ENCODE measurements at regions not wholly inside any gene's neighbourhood (a gene's known extent, or its start where the extent isn't known, plus 50 kb on each side); places are given as distances from the start of the nearest gene placed in this dataset.
A peak's percentile ranks its signal among the peaks of the same experiment; 100 is the strongest.

- no peak overlapping the region for H3K27ac Mint-ChIP-seq
- H3K4me3 Mint-ChIP-seq = no peak overlapping the region
- H3K4me1 Mint-ChIP-seq (ENCODE audit: low read depth) = peaks cover 7% of the 10 kb centered on the region
- no peaks in the 10 kb centered on the region for H3K27me3 Mint-ChIP-seq (ENCODE audit: low read depth)
- H3K36me3 Mint-ChIP-seq (ENCODE audit: insufficient read depth in 2 of 2) = peaks cover 0 to 3% of the 10 kb centered on the region in 2 donors
- peaks cover 0 to 2% of the 10 kb centered on the region in 2 donors for H3K9me3 Mint-ChIP-seq
- DNase-seq (no peak), ATAC-seq (replicated peaks in 1 of 2) (no peak)
Measured at GRCh38 chr13:48600374-48601364, 53.1 kb upstream of the CYSLTR2 start.

GRCh38 chr13:48602296-48603016 is 51.3 kb upstream of the CYSLTR2 start:
- no peaks in the 10 kb centered on the region for H3K27me3 Mint-ChIP-seq (ENCODE audit: low read depth)
- peaks cover 3 to 6% of the 10 kb centered on the region in 2 donors for H3K9me3 Mint-ChIP-seq
- no peak for DNase-seq
- H3K4me1 Mint-ChIP-seq (ENCODE audit: low read depth) = peaks cover 7% of the 10 kb centered on the region
- peaks cover 0 to 9% of the 10 kb centered on the region in 2 donors for H3K36me3 Mint-ChIP-seq (ENCODE audit: insufficient read depth in 2 of 2)
- no peak overlapping the region for H3K27ac Mint-ChIP-seq
- no peak overlapping the region for H3K4me3 Mint-ChIP-seq
- ATAC-seq (replicated peaks in 1 of 2) = peak in 1 of 2 donors; percentile 23

- H3K36me3 Mint-ChIP-seq (ENCODE audit: insufficient read depth in 2 of 2) = peaks cover 0 to 9% of the 10 kb centered on the region in 2 donors
- peaks cover 7% of the 10 kb centered on the region for H3K4me1 Mint-ChIP-seq (ENCODE audit: low read depth)
- no peak overlapping the region for H3K27ac Mint-ChIP-seq
- H3K4me3 Mint-ChIP-seq = no peak overlapping the region
- peaks cover 3 to 12% of the 10 kb centered on the region in 2 donors for H3K9me3 Mint-ChIP-seq
- no peak for ATAC-seq (replicated peaks in 1 of 2)
- DNase-seq = no peak
- no peaks in the 10 kb centered on the region for H3K27me3 Mint-ChIP-seq (ENCODE audit: low read depth)
Measured at GRCh38 chr13:48603375-48603774, 50.4 kb upstream of the CYSLTR2 start.

All from activated T-cell treated with anti-CD3 and anti-CD28 coated beads, Interleukin-2, amount 50 U/mL, for 72 hours (primary cell).